Kidney epithelial cell (primary cell): ENCODE measurements at regions not wholly inside any gene's neighbourhood (a gene's known extent, or its start where the extent isn't known, plus 50 kb on each side); places are given as distances from the start of the nearest gene placed in this dataset.
"Not testable (repeated sequence)": the region's sequence is repeated elsewhere in the genome, so short reads cannot be mapped to it uniquely, and the experiment has no call there.

Source experiments
- DNase-seq: peaks from one replicate; pipeline ENCODE4 v3.0.0-alpha.2; 2010; ENCODE audit warnings: low read depth
- H3K27me3 ChIP-seq: 2 replicates; pipeline ENCODE4 v1.6.0; 2011; ENCODE audit warnings: low read length; ENCODE audit not compliant: control insufficient read depth, insufficient read depth
- H3K36me3 ChIP-seq: 2 replicates; pipeline ENCODE4 v1.5.1; 2011; ENCODE audit warnings: low read length; ENCODE audit not compliant: control insufficient read depth, insufficient read depth
- H3K4me3 ChIP-seq: 2 replicates; pipeline ENCODE4 v1.5.1; 2011; ENCODE audit warnings: low read depth, mild to moderate bottlenecking, control low read depth, low read length
- TF ChIP-seq, protein P1 (sequence below): IDR thresholded peaks from 2 replicates; pipeline ENCODE4 v1.5.1; 2011; ENCODE audit warnings: mild to moderate bottlenecking, moderate library complexity, low read length, control low read depth, inconsistent platforms; ENCODE audit not compliant: insufficient read depth, poor library complexity, severe bottlenecking

DNA sequence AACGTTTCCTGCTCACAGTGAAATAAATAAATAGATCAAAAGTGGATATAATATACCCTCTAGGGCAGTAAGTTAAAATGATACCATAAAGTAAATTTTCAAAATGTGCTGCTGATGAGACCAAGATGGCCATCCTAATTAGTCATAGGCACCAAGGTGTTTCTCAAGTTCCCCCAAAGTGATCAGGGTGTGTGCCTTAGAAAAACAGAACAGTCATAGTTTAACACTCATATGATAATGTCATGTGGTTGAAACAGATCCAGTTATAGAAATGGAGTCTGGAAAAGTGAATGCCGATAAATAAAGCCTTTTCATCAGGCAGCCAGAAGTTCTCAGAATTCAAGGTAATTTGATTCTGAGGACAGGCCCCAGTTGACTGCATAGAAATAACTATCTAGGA lies 161.5 kb upstream of the CDKN2B start:
- DNase-seq: no peak
- no peaks in the 10 kb centered on the region for H3K27me3 ChIP-seq
- no peaks in the 10 kb centered on the region for H3K36me3 ChIP-seq
- TF ChIP-seq, protein P1, sequence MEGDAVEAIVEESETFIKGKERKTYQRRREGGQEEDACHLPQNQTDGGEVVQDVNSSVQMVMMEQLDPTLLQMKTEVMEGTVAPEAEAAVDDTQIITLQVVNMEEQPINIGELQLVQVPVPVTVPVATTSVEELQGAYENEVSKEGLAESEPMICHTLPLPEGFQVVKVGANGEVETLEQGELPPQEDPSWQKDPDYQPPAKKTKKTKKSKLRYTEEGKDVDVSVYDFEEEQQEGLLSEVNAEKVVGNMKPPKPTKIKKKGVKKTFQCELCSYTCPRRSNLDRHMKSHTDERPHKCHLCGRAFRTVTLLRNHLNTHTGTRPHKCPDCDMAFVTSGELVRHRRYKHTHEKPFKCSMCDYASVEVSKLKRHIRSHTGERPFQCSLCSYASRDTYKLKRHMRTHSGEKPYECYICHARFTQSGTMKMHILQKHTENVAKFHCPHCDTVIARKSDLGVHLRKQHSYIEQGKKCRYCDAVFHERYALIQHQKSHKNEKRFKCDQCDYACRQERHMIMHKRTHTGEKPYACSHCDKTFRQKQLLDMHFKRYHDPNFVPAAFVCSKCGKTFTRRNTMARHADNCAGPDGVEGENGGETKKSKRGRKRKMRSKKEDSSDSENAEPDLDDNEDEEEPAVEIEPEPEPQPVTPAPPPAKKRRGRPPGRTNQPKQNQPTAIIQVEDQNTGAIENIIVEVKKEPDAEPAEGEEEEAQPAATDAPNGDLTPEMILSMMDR: no peak
- no peak overlapping the region for H3K4me3 ChIP-seq

DNA sequence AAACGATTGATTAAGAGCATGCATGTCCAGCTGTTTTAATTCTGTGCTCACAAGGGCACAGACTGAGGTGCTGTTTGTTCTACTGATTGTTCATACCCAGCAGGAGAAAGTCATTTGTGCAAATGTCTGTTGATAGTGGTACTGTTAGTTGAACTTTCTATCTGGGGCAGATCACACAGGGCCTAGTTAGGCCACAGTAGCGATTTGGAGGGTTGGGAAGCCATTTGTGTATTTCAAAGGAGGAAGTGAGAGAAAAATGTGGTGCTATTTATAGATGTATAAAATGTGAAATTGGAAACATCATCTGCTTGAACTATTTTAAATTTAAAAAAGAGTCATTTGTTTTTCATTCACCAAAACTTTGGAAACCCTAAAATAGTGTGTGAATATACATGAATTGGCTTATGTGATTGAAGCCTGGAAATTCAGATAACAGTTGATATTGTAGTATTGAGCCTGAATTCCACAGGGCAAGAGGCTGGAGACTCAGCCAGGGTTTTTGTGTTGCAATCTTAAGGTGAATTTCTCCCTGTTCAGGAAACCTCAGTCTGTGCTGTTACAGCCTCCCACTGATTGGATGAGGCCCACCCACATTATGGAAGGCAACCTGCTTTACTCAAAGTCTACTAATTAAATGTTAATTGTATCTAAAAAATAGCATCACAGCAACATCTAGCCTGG lies 162.0 kb upstream of the CDKN2B start:
- TF ChIP-seq, protein P1: no peak
- DNase-seq: no peak
- no peaks in the 10 kb centered on the region for H3K36me3 ChIP-seq
- no peaks in the 10 kb centered on the region for H3K27me3 ChIP-seq
- H3K4me3 ChIP-seq: no peak overlapping the region

DNA sequence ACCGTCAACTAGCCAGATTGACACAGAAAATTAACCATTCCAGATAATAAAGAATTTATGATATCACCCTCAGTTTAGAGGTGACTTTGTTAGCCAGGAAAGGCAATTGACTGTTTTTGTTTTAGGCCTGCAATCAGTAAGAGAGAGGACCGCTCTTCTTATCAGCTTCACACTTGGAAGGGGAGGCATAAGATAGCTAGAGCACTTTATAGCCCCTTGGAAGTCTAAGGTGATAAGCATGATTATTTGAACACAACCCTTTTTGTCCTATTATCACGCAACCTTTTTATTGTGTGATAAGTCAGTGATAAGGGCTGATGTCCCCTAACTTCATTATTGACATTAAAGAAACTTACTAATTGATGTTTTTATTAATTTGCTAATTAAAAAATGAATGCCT lies 162.6 kb upstream of the CDKN2B start:
- H3K4me3 ChIP-seq: no peak overlapping the region
- TF ChIP-seq, protein P1: no peak
- H3K36me3 ChIP-seq: no peaks in the 10 kb centered on the region
- DNase-seq: no peak
- no peaks in the 10 kb centered on the region for H3K27me3 ChIP-seq

DNA sequence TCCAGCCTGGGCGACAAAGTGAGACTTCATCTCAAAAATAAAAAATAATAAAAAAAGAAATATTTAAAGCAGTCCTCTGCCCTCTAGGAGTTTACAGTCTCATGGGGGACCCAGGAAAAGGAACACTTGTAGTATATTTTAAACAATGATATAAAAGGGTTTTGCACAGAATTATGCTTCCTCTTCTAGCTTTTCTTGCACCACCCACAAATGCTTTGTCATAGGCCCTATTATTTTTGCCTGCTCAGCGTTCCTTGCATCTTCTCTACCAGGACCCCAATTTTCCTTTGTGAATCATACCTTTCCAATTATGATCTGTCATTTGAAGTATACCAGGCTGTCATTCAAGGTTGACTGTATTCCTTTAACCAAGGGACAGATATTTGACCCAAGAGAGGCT lies 164.8 kb upstream of the CDKN2B start:
- Histone ChIP-seq H3K36me3 (no peaks in the 10 kb centered on the region), H3K27me3 (no peaks in the 10 kb centered on the region), H3K4me3 (no peak overlapping the region)
- no peak for DNase-seq
- TF ChIP-seq, protein P1: no peak

DNA sequence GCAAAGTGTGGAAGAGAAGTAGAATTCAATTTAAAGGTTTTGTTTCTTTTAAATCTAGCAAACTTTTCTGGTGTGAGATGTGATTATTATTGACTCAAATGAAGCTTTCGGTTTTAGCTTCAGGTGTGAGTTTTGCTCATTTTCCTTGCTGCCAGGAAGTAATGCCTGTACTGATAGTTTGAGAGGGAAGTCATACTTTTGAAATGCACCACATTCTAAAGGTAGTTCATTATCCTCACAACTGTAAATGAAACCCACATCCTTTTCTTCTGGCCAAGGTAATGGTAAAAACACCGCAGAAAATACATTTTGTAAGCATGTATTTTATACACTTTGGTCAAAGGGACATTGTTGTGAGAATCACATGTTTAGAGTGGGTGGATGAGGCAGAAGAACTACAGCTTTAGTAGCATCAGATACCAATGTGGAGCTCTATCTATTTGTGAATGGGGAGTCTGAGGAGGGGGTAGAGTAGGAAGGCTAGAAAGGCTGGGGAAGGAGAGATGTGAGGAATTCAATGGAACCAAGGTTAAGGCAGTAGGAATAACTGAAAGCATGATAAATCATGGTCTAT lies 167.0 kb upstream of the CDKN2B start:
- H3K27me3 ChIP-seq: no peaks in the 10 kb centered on the region
- no peaks in the 10 kb centered on the region for H3K36me3 ChIP-seq
- H3K4me3 ChIP-seq: no peak overlapping the region
- no peak for DNase-seq
- TF ChIP-seq, protein P1: no peak

DNA sequence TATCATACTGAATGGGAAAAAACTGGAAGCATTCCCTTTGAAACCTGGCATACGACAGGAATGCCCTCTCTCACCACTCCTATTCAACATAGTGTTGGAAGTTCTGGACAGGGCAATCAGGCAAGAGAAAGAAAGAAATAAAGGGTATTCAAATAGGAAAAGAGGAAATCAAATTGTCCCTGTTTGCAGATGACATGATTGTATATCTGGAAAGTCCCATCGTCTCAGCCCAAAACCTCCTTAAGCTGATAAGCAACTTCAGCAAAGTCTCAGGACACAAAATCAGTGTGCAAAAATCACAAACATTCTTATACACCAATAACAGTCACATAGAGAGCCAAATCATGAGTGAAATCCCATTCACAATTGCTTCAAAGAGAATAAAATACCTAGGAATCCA lies 171.9 kb upstream of the CDKN2B start:
- H3K36me3 ChIP-seq, H3K27me3 ChIP-seq, DNase-seq, H3K4me3 ChIP-seq: not testable (repeated sequence)
